Erythroblast (primary cell): ENCODE measurements at regions not wholly inside any gene's neighbourhood (a gene's known extent, or its start where the extent isn't known, plus 50 kb on each side); places are given as distances from the start of the nearest gene placed in this dataset.

Experiments used
- GATA1 ChIP-seq: IDR thresholded peaks from 2 replicates; pipeline ENCODE4 v1.6.1; 2011; ENCODE audit warnings: low read depth, mild to moderate bottlenecking, control low read depth, low read length, moderate library complexity
- POLR2A ChIP-seq: IDR thresholded peaks from 2 replicates; pipeline ENCODE4 v1.6.1; 2011; ENCODE audit warnings: mild to moderate bottlenecking, low read length

GRCh38 chr11:95545116-95545875 is 244.3 kb downstream of the FAM76B start:
- TF ChIP-seq POLR2A (no peak), GATA1 (no peak)
